Right lobe of liver (tissue), 4 donors: ENCODE measurements at regions not wholly inside any gene's neighbourhood (a gene's known extent, or its start where the extent isn't known, plus 50 kb on each side); places are given as distances from the start of the nearest gene placed in this dataset.

Source experiments
- CTCF ChIP-seq, 4 donors: fragments of 200-600 bp in 3 of 4; fragments of 450-650 bp in 1 of 4; IDR thresholded peaks; one replicate each; pipeline versions ENCODE4 v1.5.1 to v1.8.0; 2016 to 2022; ENCODE audit warnings: antibody characterized with exemption in 4 of 4, mild to moderate bottlenecking in 2 of 4
- POLR2A ChIP-seq: fragments of 450-650 bp; IDR thresholded peaks from one replicate; pipeline ENCODE4 v1.6.1; 2017; ENCODE audit warnings: antibody characterized with exemption, mild to moderate bottlenecking
- donor health status: DM: no; HTN: no; CAD: no.
- donor health status: DM: no; HTN: no; CAD: no.
- donor health status: DM: no; HTN: yes; CAD: no.

GRCh38 chr16:26959416-26960009, 107.2 kb upstream of the C16orf82 start:
- no peak for TF ChIP-seq CTCF (IDR thresholded peaks at IDR 0.05)
- no peak for TF ChIP-seq POLR2A
